Activated CD4-positive, alpha-beta T cell treated with anti-CD3 and anti-CD28 coated beads, Interleukin-2, Interleukin-4, amounts not matched to agents 100 ng/mL and 50 ng/mL, durations not matched to agents 16 hours and 8 hours (primary cell): ENCODE measurements at regions not wholly inside any gene's neighbourhood (a gene's known extent, or its start where the extent isn't known, plus 50 kb on each side); places are given as distances from the start of the nearest gene placed in this dataset.

ENCODE experiments used
- DNase-seq: peaks from one replicate; pipeline ENCODE4 v3.0.0-alpha.2; 2020; ENCODE audit warnings: low spot score

GRCh38 chr10:78688901-78689583, 379.7 kb upstream of the ZMIZ1 start:
- DNase-seq, result no peak

- no peak for DNase-seq
Observed at GRCh38 chr10:78689584-78689935, 379.2 kb upstream of the ZMIZ1 start.

- no peak for DNase-seq
Observed at GRCh38 chr10:78690354-78691111, 378.2 kb upstream of the ZMIZ1 start.

- no peak for DNase-seq
Observed at GRCh38 chr10:78691301-78692030, 377.3 kb upstream of the ZMIZ1 start.

- no peak for DNase-seq
Observed at GRCh38 chr10:78692071-78692470, 376.7 kb upstream of the ZMIZ1 start.

- DNase-seq, result no peak
Observed at GRCh38 chr10:78695846-78696245, 372.9 kb upstream of the ZMIZ1 start.

- DNase-seq, result no peak
Observed at GRCh38 chr10:78696791-78697395, 371.9 kb upstream of the ZMIZ1 start.

- no peak for DNase-seq
Observed at GRCh38 chr10:78699971-78700370, 368.8 kb upstream of the ZMIZ1 start.

GRCh38 chr10:78700413-78700812, 368.4 kb upstream of the ZMIZ1 start:
- DNase-seq, result no peak

- DNase-seq, result no peak
Observed at GRCh38 chr10:78700816-78701520, 367.8 kb upstream of the ZMIZ1 start.

- no peak for DNase-seq
Observed at GRCh38 chr10:78702186-78702585, 366.6 kb upstream of the ZMIZ1 start.

- DNase-seq, result no peak
Observed at GRCh38 chr10:78702876-78703275, 365.9 kb upstream of the ZMIZ1 start.

GRCh38 chr10:78703593-78703992, 365.2 kb upstream of the ZMIZ1 start:
- DNase-seq, result no peak

- no peak for DNase-seq
Observed at GRCh38 chr10:78706256-78706655, 362.5 kb upstream of the ZMIZ1 start.

- DNase-seq, result no peak
Observed at GRCh38 chr10:78706726-78707540, 361.8 kb upstream of the ZMIZ1 start.

GRCh38 chr10:78707745-78708144, 361.0 kb upstream of the ZMIZ1 start:
- DNase-seq, result no peak

- DNase-seq, result no peak
Observed at GRCh38 chr10:78712147-78712546, 356.6 kb upstream of the ZMIZ1 start.

GRCh38 chr10:78713659-78714058, 355.1 kb upstream of the ZMIZ1 start:
- no peak for DNase-seq

GRCh38 chr10:78714225-78714624, 354.5 kb upstream of the ZMIZ1 start:
- DNase-seq, result no peak

GRCh38 chr10:78715435-78715834, 353.3 kb upstream of the ZMIZ1 start:
- DNase-seq, result no peak

GRCh38 chr10:78716043-78716660, 352.6 kb upstream of the ZMIZ1 start:
- no peak for DNase-seq
